ENCODE measurements at regions not wholly inside any gene's neighbourhood (a gene's known extent, or its start where the extent isn't known, plus 50 kb on each side); places are given as distances from the start of the nearest gene placed in this dataset.

DNA sequence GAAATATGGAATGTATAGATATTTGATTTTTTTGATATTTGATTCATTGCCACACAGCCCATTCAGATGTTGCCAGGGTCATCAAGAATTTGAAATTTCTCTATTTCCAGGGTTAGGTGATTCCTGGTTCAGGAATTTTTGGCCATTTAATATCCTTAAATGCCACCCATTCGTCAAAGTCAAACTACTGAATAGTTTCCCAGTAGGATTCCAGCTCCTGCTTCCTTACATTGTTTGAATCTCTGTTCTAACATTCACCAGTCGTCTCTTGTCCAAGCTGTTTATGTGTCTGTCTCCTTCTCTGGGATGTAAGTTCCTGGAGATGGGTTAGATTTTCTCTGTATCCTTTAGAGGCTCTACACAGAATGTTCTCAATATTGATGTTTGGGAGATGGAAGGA lies 124.9 kb upstream of the TLE3 start:
- CTCF ChIA-PET: no interaction called here

DNA sequence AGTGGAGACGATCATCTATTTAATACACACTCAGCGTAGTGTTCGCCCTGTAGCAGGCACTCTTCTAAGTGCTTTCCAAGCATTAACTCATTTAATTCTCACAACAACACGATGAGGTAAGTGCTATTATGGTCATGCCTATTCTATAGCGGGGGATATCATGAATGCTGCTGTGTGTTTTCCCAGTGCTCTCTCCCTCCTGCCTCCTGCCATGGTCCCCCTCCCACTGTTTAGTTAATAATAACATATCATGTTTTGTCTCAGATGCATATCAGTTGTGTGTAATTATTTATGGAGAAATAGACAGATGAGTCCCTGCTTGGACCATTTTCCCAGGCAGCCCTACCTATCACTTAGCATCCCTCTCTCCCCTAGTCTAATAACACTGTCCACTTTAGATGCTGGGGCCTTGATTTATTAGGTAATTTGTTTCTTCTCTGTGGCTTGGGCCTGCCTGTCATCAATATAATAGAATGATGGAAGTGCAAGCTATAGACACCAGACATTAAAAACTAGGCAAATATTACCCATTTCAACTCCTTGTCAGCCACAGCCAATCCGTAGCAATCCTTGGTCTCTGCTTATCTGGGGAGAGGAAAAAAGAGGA lies 122.9 kb upstream of the TLE3 start:
- CTCF ChIA-PET: no interaction called here
- POLR2A ChIA-PET: no interaction called here

More for the DNA sequence above, 124.9 kb upstream of the TLE3 start:
- POLR2A ChIA-PET: no interaction called here

DNA sequence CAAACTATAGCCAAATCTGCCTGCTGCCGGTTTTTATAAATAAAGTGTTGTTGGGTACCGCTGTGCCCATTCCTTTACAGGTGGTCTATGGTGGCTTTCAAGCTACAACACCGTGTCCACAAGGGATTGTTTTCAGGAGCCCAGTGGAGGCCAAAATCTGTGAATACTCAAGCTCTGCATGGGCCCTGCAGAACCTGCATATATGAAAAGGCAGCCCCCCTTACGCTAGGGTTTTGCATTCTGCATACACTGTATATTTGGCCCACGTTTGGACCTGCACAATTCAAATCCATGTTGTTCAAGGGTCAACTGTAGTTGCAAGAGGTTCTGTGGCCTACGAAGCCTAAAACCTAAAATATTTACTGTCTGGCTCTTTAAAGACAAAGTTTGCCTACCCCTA lies 122.2 kb upstream of the TLE3 start:
- POLR2A ChIA-PET: no interaction called here
- CTCF ChIA-PET: no interaction called here

DNA sequence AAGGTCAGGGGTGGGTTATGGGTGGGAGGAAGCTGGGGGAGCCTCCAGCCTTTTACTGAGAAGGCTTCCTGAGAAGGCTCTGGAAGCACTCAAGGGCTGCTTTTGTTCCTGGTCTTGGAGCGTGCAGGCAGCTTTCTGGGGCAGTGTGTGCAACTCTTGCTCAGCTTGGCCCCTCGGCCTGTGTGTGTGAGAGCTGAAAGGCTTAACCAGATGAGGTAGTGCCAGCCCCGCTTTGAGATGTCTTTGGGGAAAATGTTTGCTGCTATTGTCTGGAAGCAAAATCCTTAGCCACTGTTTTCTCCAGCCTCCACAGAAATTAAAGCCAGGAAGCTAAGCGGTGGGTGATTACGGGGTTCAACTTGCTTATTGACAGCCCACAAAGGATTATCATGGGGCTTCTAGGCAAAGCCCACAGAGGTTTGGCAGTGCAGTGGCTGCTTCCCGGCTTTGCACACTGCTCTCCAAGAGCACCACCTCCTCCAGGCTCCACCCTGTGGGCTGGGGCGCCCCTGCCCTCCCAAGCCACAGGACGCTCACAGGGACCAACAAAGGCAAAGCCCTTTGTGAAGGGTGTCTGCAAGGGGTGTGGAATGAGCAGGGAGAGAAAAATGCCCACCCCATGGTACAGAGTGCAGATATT lies 121.7 kb upstream of the TLE3 start:
- CTCF ChIA-PET: no interaction called here
- POLR2A ChIA-PET: no interaction called here

DNA sequence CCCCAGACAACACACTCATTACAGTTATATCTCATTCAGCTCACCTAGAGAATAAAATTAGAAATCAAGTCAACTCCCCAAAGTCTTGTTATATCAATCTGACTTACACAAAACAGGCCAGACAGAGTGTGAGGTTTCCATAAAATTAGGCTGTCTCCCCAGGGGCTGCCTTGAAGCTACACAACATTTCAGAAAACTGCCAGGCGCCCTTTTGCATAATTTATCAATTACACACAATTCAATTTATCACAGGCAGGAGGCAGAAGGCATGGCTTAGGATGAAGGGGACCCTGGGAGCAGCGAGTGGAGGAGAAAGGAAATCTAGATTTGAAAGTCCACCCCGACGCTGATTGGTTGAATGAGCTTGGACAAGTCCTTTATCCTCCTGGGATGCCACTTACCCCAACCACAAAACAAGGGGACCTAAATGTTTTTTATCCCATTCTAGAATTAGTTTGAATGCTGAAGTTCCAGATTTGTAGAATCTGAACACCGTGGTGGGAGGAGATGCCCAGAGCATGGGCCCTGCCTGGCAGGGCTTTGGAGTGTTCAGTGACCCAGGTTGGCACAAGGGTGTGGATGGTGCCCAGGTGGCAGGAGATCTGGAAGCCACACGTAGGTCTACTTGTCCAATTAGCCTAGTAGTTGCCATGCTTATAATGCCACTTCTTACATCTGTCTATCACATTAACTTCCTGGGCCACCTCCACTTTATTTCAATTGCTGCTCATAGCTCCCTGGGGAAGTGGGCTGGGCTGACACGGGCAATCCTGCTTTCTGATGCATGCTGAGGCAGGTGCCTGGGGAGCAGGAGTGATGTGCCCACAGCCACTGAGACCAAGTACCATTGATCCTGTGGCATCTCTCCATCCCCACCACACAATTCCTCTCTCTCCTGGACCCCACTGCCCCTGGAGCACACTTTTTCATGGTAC lies 119.8 kb upstream of the TLE3 start:
- POLR2A ChIA-PET: no interaction called here
- CTCF ChIA-PET: no interaction called here

DNA sequence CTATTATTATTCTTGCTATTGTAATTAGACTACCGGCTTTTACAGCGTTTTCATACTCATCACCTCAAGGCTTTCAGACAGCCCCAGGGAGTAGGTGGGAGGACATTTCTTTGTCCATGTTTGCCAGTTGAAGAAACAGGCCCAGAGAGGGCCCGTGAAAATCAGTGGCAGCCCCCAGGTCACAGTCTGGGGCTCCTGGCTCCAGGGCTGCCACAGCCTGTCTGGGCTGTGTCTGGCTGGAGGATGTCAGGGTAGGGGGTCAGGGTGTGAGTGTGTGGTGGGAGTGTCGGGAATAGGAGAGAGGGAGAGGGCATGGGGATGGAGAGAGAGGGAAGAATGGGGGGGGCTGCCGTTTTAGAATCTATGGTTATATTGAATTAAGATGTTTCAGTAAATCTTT lies 118.2 kb upstream of the TLE3 start:
- ChIA-PET CTCF (no interaction called here), POLR2A (no interaction called here)

DNA sequence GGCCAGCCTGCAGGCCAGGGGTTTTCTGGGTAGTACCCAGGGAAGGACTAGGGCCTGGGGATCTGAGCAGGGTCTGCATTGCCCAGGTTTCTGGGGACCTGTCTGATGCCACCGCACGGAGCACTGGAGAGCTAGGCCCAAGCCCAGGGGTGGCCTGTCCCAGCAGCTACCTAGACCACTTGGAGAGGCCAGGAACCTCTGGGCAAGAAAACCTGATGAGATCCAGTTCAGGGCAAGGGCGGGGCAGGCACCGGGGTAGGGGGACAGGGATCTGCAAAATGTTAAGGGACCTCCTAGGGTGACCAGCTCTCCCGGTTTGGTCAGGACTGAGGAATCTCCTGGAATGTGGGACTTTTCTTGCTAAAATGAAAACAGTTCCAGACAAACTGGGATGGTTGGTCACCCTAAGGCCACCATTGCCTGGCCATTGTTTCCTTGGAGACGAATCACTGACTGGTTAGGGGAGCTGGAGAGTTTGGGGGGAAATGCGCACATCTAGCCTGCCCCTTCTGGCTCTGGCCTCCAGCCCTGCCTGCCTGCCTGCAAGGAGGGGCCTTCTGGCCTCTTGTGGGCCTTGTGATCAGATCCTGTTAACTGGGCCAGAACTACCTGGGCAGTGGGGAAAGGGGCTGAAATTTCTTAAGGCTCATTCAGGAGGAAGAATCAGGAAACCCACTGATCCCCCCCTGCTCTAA lies 117.4 kb upstream of the TLE3 start:
- ChIA-PET POLR2A (no interaction called here), CTCF (no interaction called here)

DNA sequence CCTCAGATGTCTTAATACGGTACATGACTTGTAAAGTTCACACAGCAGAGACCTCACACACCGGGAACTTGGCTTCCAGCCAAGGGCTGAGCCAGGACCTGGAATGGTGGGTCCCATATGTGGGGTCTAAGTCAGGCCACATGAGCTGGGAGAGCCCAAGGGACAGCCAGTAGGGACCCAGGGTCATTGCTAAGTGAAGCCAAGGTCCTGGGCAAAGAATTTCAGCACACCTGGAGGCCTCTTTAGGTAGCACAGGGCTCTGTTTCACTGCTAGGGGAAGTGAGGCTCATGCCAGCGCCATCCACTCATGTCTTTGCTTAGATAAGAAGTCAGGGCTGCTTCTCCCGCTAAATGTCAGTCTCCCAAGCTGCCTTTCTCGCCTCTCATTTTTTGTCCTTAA lies 116.6 kb upstream of the TLE3 start:
- ChIA-PET POLR2A (no interaction called here), CTCF (no interaction called here)

DNA sequence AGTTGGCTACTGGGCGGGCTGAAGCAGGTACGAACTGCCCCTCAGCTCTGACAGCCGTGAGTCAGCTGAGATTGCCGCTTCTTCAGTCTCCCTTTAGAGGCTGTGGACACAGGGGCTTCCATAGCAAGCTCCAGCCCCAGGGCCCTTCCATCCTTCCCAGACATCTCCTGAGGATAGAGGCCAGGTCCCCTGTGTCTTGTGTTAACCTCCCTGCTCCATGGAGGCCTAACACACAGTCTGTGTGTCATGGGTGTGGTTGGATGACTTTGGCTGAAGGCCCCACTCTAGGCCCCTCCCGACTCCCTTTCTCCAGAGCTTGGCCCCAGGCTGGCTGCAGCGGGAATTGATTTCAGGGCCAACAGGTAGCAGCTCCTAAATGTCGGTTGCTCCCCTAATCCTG lies 116.1 kb upstream of the TLE3 start:
- CTCF ChIA-PET: no interaction called here

DNA sequence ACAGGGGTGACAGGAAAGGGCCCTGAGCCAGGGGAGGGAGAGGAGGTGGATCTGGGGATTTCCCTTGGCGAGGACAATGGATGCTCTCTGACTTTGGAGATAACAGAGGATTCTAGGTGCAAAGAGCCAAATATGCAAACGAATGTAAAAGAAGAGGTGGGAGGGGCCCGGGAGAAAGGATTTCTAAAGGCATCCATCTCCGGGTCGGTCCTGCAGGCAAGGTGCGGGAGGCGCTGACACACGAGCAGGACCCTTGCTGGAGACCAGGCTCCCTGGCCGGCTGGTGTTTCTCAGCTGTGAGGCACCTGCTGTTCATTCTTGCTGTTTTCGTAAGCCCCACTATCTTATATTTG lies 115.2 kb upstream of the TLE3 start:
- CTCF ChIA-PET: no interaction called here
- POLR2A ChIA-PET: no interaction called here

More for the DNA sequence above, 116.1 kb upstream of the TLE3 start:
- POLR2A ChIA-PET: no interaction called here

DNA sequence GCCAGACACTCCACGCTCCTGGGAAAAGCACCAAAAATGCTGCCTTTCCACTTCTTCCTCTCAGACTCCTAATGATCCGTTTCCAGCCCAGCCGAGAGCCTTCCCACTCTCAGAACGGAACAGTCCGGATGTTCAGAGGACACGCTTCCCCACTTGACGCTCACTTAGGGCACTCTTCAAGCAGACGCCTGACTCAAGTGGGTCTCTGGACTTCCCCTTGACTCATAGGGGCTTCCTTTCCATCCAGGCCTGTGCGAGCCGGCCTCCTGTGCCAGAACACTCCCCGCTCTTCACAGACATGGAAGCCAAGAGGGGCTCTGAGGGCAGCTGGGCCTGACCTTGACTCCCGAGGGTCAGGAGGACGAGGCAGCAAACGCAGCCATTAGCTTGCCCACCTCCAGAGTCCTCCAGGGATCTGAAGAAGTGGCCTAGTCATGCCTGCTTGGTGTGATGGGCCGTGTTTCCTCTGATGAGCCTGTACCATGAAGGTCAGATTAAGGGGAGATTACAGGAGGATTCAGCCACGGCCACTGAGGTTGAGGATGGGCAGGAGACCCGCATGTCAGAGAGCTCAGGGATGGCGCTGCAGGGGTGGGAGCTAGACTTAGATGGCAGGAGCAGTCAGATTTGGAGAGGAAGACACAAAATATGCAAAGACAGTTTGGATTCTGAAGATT lies 114.7 kb upstream of the TLE3 start:
- POLR2A ChIA-PET: no interaction called here
- CTCF ChIA-PET: no interaction called here

DNA sequence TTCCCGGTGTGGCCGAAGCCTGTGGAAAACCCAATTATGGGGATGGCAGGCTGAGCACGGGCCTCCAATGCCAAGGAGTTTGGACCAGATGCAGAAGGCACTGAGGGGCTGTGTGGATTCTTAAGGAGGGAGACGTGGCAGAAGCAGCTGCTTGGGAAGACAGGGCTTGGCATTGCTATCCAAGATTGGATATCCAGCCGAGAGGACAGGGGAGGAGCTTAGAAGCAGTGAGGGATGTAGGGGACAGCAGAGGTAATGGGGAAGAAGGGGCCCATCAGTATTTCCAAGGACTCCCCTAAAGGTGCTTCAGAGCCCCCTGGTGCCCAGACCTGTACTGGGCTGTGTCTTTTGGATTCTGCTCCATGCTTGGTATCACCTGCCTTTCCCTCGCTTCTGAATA lies 112.8 kb upstream of the TLE3 start:
- ChIA-PET CTCF (no interaction called here), POLR2A (no interaction called here)

DNA sequence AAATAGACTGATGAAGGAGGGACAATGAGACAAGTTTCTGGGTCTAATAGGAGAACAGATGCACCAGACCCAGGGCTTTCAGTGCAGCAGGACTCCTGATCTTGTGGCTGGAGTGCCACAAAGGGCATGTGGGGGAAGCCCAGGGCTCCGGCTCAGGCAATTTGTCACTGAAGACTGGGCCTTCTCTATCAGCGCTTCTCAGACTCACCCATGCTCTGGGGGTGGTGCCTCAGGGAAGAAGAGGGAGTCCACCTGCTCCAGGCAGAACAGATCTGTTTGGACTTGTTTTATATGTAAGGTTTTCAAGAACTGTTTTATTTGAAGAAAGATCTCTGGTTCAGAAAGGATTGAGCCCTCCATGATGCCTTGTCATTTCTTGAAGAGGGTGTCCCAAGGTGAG lies 112.4 kb upstream of the TLE3 start:
- CTCF ChIA-PET: no interaction called here
- POLR2A ChIA-PET: no interaction called here

DNA sequence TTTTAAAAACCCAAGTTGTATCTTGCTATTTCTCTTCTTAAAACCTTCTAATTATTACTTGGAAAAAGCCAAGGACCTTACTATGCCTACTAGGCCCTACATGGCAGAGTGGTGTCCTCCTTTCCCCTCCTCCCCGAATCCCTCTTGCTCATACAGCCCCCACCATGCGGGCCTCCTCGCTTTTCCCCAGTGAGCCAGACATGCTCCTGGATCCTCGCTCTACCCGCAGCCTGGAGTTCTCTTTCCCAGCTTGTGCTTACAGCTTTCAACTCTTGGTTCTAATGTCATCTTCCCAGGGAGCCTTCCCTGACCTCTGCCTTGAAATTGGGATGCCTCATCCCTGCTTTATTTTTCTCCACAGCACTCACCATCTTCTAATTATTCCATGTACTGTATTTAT lies 111.8 kb upstream of the TLE3 start:
- POLR2A ChIA-PET: no interaction called here
- CTCF ChIA-PET: no interaction called here

DNA sequence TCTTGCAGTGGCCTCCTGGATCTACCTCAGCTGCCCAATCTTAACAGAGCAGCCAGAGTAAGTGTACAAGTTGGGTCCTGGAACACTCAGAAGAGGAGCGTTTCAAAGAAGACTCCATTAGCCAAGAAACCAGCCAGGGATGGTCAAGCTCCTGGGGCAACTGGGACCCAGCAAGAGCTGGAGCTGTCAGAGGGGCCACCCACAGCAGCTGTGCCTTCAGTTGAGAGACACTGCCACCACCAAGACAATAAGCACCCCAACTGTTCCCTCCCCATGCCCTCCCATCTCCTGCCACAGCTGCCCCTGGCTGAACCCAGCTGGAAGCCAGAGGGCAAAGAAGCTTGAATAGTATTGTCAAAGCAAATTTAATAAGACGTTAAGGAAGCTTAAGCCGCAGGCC lies 110.6 kb upstream of the TLE3 start:
- POLR2A ChIA-PET: no interaction called here
- CTCF ChIA-PET: no interaction called here

DNA sequence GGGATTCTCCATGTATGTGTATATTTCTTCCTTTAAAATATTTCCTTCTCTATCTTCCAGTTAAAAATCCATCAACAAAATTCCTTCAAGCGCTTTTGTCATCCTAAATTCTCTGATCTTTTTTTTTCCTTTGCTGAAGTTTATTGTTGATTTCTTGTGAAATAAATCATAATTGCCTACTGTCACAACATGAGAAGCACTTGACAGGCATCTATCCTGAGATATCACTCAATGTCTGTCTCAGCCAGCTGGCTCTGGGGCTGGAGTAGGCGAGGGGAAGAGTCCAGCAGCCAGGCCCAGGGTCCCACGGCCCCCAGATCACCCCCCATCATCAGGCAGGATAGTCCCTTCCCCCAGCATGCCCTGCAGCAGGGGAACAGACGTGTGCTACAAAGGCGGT lies 109.0 kb upstream of the TLE3 start:
- POLR2A ChIA-PET: no interaction called here
- CTCF ChIA-PET: interaction anchor here (1.2 kb wide), 1 partner anchor 30 kb away, joined by 3 read pairs; no protein-coding TSS in a partner anchor

DNA sequence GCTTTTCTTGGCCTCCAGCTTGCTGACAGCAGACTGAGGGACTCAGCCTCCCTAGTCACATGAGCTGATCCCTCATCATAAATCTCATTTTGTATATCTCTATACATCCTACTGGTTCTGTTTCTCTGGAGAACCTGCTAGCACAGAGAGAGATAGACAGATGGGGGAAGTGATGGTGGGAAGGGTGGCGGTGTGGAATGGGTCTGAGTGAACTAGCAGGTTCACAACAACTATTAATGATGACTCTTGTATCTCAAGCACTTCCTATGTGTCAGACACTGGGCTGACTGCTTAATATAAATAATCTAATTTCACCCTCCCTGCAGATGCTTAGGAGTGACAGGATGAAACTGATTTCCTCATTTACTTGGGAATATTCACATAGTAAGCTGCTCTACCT lies 106.9 kb upstream of the TLE3 start:
- ChIA-PET CTCF (no interaction called here), POLR2A (no interaction called here)

DNA sequence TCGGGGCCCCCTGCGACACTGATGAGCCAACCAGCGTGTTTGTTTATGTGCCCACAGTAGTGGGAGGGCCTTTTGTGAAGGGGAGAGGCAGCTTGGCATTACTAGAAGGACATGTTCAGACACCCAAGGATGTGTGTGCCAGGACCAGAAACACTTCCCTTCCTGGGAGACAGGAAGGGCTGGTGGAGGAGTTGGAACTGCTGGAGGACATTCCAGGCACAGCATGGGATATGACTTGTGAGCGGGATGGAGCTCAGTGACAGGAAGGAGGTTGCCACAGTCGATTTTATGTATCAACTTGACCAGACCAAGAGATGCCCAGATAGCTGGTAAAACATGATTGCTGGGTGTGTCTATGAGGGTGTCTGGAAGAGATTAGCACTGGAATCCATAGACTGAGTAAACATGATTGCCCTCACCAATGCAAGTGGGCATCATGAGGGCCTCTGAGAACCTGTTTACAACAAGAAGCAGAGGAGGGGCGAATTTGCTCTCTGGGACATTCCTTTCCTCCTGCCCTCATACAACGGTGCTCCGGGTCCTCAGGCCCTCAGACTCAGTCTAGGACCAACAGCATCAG lies 106.4 kb upstream of the TLE3 start:
- CTCF ChIA-PET: no interaction called here
- POLR2A ChIA-PET: no interaction called here

DNA sequence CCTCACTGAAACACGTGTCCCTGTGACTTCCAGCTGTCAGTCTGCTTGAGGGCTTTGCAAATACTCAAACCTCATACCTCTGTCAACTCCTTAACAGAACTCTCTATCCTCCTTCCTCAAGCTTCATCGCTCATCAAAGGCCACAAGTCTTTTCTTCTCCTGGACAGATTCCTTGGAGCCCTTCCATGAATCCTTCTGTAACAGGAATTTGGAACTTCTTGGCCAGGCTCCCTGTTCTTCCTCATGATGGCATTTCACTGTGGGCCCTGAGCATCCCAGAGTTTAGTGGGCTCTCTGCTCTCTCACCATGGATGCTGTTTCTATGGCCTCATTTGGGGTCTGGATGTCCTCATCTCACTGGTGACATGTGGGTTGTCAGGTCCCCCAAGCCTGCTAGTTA lies 105.0 kb upstream of the TLE3 start:
- CTCF ChIA-PET: no interaction called here
- POLR2A ChIA-PET: no interaction called here

DNA sequence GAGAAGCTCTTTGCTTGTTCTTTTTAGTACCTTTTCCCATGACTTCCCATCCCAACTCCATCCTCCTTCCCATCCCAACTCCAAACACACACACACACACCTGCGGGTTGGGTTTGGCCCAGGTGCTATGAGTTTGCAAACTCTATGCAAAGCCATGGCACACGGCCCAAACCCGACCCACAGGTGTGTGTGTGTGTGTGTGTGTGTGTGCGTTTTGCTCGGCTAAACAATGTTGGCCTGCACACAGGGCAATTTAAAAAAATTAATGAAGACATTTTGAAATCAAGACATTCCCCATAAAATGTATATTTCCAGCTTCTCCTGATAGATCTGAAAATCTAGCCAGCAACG lies 103.7 kb upstream of the TLE3 start:
- ChIA-PET POLR2A (no interaction called here), CTCF (no interaction called here)

Data from activated CD8-positive, alpha-beta memory T cell treated with anti-CD3 and anti-CD28 coated beads for 36 hours (primary cell).